H1 (cell line): ENCODE measurements at regions not wholly inside any gene's neighbourhood (a gene's known extent, or its start where the extent isn't known, plus 50 kb on each side); places are given as distances from the start of the nearest gene placed in this dataset.

Source experiments
- CTCF ChIA-PET: fragments of 300-600 bp; sonication (Branson Sonifier 250); formaldehyde crosslinking; loops from one replicate; lab custom pipeline; 2021; ENCODE audit not compliant: partially characterized antibody; lab: Charles Lee
- POLR2A ChIA-PET: fragments of 300-600 bp; sonication (Branson Sonifier 250); formaldehyde crosslinking; loops from one replicate; lab custom pipeline; 2021; ENCODE audit warnings: inconsistent platforms; ENCODE audit not compliant: partially characterized antibody; lab: Charles Lee
- DNase-seq, 2 experiments: peaks; one replicate each; pipeline versions ENCODE4 v3.0.0 to v3.0.0-alpha.2; 2010 to 2022; ENCODE audit warnings: low spot score in 2 of 2, low read depth in 1 of 2, mixed read lengths in 1 of 2
- FAIRE-seq: peaks from 2 replicates; lab custom pipeline; 2011; peaks lifted over from hg19 to GRCh38; lab: Jason Lieb, UNC
- H2AFZ ChIP-seq: 2 replicates; pipeline ENCODE4 v1.8.1; 2012; ENCODE audit warnings: low read length, inconsistent platforms
- H2AK5ac ChIP-seq: 2 replicates; pipeline ENCODE4 v1.6.1; 2013; ENCODE audit warnings: low read depth, low read length
- H2BK120ac ChIP-seq: replicated peaks from 2 replicates; pipeline ENCODE3; 2013; ENCODE audit warnings: low read depth, low read length, inconsistent platforms
- H2BK12ac ChIP-seq: 2 replicates; pipeline ENCODE4 v1.6.1; 2013; ENCODE audit warnings: low read depth, low read length
- H2BK15ac ChIP-seq: 2 replicates; pipeline ENCODE4 v1.6.1; 2013; ENCODE audit warnings: low read length
- H2BK20ac ChIP-seq: 2 replicates; pipeline ENCODE4 v1.6.1; 2013; ENCODE audit warnings: low read length
- H2BK5ac ChIP-seq: 2 replicates; pipeline ENCODE4 v1.6.1; 2013; ENCODE audit warnings: low read depth, low read length
- H3K14ac ChIP-seq: 2 replicates; pipeline ENCODE4 v1.6.1; 2013; ENCODE audit warnings: inconsistent platforms; ENCODE audit not compliant: insufficient read length
- H3K18ac ChIP-seq: 2 replicates; pipeline ENCODE4 v1.6.1; 2013; ENCODE audit warnings: low read length; ENCODE audit errors: extremely low read depth
- H3K23ac ChIP-seq: 2 replicates; pipeline ENCODE4 v1.6.1; 2013; ENCODE audit warnings: inconsistent platforms; ENCODE audit not compliant: insufficient read length
- H3K23me2 ChIP-seq: 2 replicates; pipeline ENCODE4 v1.6.1; 2013; ENCODE audit warnings: low read depth, low read length
- H3K27ac ChIP-seq: 2 replicates; pipeline ENCODE4 v1.6.1; 2011; ENCODE audit warnings: low read depth, low read length, inconsistent platforms
- H3K27me3 ChIP-seq, 4 experiments: replicated peaks in 1 of 4; 1 replicate in 1 of 4; 2 replicates in 3 of 4; pipeline versions ENCODE4 v1.6.1 to v1.8.1; 2011 to 2013; ENCODE audit warnings: low read length in 3 of 4, mild to moderate bottlenecking in 3 of 4, inconsistent platforms in 2 of 4, mixed read lengths in 2 of 4, moderate library complexity in 1 of 4; ENCODE audit not compliant: control insufficient read depth in 3 of 4, insufficient read depth in 3 of 4; ENCODE audit errors: extremely low read depth in 1 of 4
- H3K36me3 ChIP-seq, 4 experiments: 2 replicates each; pipeline versions ENCODE4 v1.6.1 to v1.8.1; 2011 to 2013; ENCODE audit warnings: mild to moderate bottlenecking in 4 of 4, low read length in 3 of 4, moderate library complexity in 2 of 4, control low read depth in 1 of 4, inconsistent platforms in 1 of 4; ENCODE audit not compliant: insufficient read depth in 4 of 4, control insufficient read depth in 2 of 4
- H3K4ac ChIP-seq: replicated peaks from 2 replicates; pipeline ENCODE3; 2013; ENCODE audit warnings: low read length, low read depth, mixed read lengths, inconsistent platforms; ENCODE audit not compliant: insufficient read length
- H3K4me1 ChIP-seq, 4 experiments: replicated peaks in 1 of 4; 1 replicate in 1 of 4; 2 replicates in 3 of 4; pipeline versions ENCODE4 v1.6.1 to v1.8.1; 2011 to 2013; ENCODE audit warnings: low read length in 3 of 4, inconsistent platforms in 2 of 4, mixed read lengths in 1 of 4; ENCODE audit not compliant: insufficient read depth in 4 of 4, control insufficient read depth in 3 of 4
- H3K4me2 ChIP-seq, 2 experiments: 2 replicates each; pipeline versions ENCODE4 v1.6.1 to v1.8.1; 2011 to 2013; ENCODE audit warnings: low read depth in 2 of 2, low read length in 2 of 2, control low read depth in 1 of 2, inconsistent platforms in 1 of 2, mild to moderate bottlenecking in 1 of 2; ENCODE audit not compliant: insufficient read depth in 1 of 2
- H3K4me3 ChIP-seq, 4 experiments: fragments of 200-600, 300-600 bp in 1 of 4; sonication (generic), shearing (Covaris generic), sonication (Bioruptor Twin) in 1 of 4; 2 replicates each; pipeline versions ENCODE4 v1.5.1 to v1.8.1; 2011 to 2016; ENCODE audit warnings: low read length in 4 of 4, low read depth in 3 of 4, control low read depth in 2 of 4, inconsistent platforms in 2 of 4, mild to moderate bottlenecking in 2 of 4, mixed read lengths in 1 of 4, moderate library complexity in 1 of 4; ENCODE audit not compliant: insufficient read depth in 2 of 4; ENCODE audit errors: extremely low read depth in 1 of 4
- H3K56ac ChIP-seq: replicated peaks from 2 replicates; pipeline ENCODE3; 2013; ENCODE audit warnings: low read depth, mild to moderate bottlenecking, mixed read lengths, low read length, inconsistent platforms; ENCODE audit not compliant: insufficient read length
- H3K79me1 ChIP-seq: 2 replicates; pipeline ENCODE4 v1.6.1; 2013; ENCODE audit warnings: low read depth, low read length, control low read depth
- H3K79me2 ChIP-seq, 2 experiments: 2 replicates each; pipeline versions ENCODE4 v1.6.1 to v1.8.1; 2012 to 2013; ENCODE audit warnings: low read length in 2 of 2, mild to moderate bottlenecking in 2 of 2, inconsistent platforms in 1 of 2; ENCODE audit not compliant: insufficient read depth in 2 of 2, control insufficient read depth in 1 of 2
- H3K9ac ChIP-seq, 4 experiments: replicated peaks in 1 of 4; 1 replicate in 1 of 4; 2 replicates in 3 of 4; pipeline versions ENCODE4 v1.6.1 to v1.8.1; 2011 to 2013; ENCODE audit warnings: low read depth in 3 of 4, low read length in 3 of 4, control low read depth in 2 of 4, mild to moderate bottlenecking in 2 of 4, moderate library complexity in 2 of 4, inconsistent platforms in 1 of 4; ENCODE audit errors: extremely low read depth in 1 of 4
- H3K9me3 ChIP-seq, 2 experiments: 2 replicates each; pipeline versions ENCODE4 v1.6.1 to v1.8.1; 2012 to 2013; ENCODE audit warnings: mild to moderate bottlenecking in 2 of 2, moderate library complexity in 2 of 2, control low read depth in 1 of 2, inconsistent platforms in 1 of 2, low read depth in 1 of 2, low read length in 1 of 2, mixed read lengths in 1 of 2; ENCODE audit not compliant: insufficient read depth in 2 of 2
- H4K20me1 ChIP-seq, 2 experiments: replicated peaks in 1 of 2; 2 replicates each; pipeline versions ENCODE3 to v1.8.1; 2011 to 2013; ENCODE audit warnings: inconsistent platforms in 2 of 2, low read length in 2 of 2, mild to moderate bottlenecking in 1 of 2; ENCODE audit not compliant: insufficient read depth in 2 of 2, control insufficient read depth in 1 of 2
- H4K5ac ChIP-seq: 2 replicates; pipeline ENCODE4 v1.6.1; 2013; ENCODE audit warnings: low read length, low read depth, mixed read lengths, inconsistent platforms; ENCODE audit not compliant: insufficient read length
- H4K8ac ChIP-seq: 2 replicates; pipeline ENCODE4 v1.8.0; 2013; ENCODE audit warnings: mild to moderate bottlenecking, moderate library complexity, low read length, inconsistent platforms; ENCODE audit not compliant: insufficient read depth; ENCODE audit errors: extremely low read depth
- H4K91ac ChIP-seq: replicated peaks from 2 replicates; pipeline ENCODE3; 2013; ENCODE audit warnings: low read length, mixed read lengths, inconsistent platforms; ENCODE audit not compliant: insufficient read length
- ATF3 ChIP-seq: IDR thresholded peaks from 2 replicates; pipeline ENCODE4 v1.6.1; 2011; ENCODE audit warnings: low read depth, mild to moderate bottlenecking, low read length; ENCODE audit not compliant: insufficient read depth
- BCL11A ChIP-seq, 2 experiments: IDR thresholded peaks; one replicate each; pipeline ENCODE4 v1.6.1; 2011; ENCODE audit warnings: low read depth in 2 of 2, low read length in 2 of 2, mild to moderate bottlenecking in 2 of 2
- CHD1 ChIP-seq: IDR thresholded peaks from 2 replicates; pipeline ENCODE4 v1.6.1; 2012; ENCODE audit warnings: low read depth, low read length, improper control_type of control experiment
- JUND ChIP-seq: IDR thresholded peaks from 2 replicates; pipeline ENCODE4 v1.6.1; 2011; ENCODE audit warnings: mild to moderate bottlenecking, improper control_type of control experiment, low read length
- KDM1A ChIP-seq: fragments of 200-600, 300-600 bp; sonication (generic); IDR thresholded peaks from 2 replicates; pipeline ENCODE4 v1.7.1; 2016; ENCODE audit warnings: mild to moderate bottlenecking, low read length, borderline replicate concordance
- SIRT6 ChIP-seq: IDR thresholded peaks from one replicate; pipeline ENCODE4 v1.7.1; 2012; ENCODE audit warnings: low read length, inconsistent platforms
- SIX5 ChIP-seq: IDR thresholded peaks from 2 replicates; pipeline ENCODE4 v1.6.1; 2011; ENCODE audit warnings: mild to moderate bottlenecking, low read depth, low read length
- SP1 ChIP-seq: IDR thresholded peaks from 2 replicates; pipeline ENCODE4 v1.6.1; 2011; ENCODE audit warnings: low read depth, low read length
- ZNF274 ChIP-seq: IDR thresholded peaks from 2 replicates; pipeline ENCODE4 v1.7.0; 2012; ENCODE audit warnings: low read length, borderline replicate concordance; ENCODE audit errors: extremely low read depth
- WGBS, 2 experiments: shearing (Covaris generic) in 1 of 2; methylation state at CpG; one replicate each; pipeline versions ENCODE4 v1.1.6 to v1.1.7; 2013 to 2015; ENCODE audit warnings: low lambda C conversion rate in 2 of 2, mixed read lengths in 2 of 2, inconsistent platforms in 1 of 2, low coverage in 1 of 2, missing lambda C conversion rate in 1 of 2; ENCODE audit not compliant: insufficient replicate concordance in 2 of 2, insufficient coverage in 1 of 2, insufficient read length in 1 of 2; ENCODE audit errors: extremely low coverage in 1 of 2, missing lambda C conversion rate in 1 of 2; 5-methylcytosine and 5-hydroxymethylcytosine counted together

- H4K91ac ChIP-seq = no peak overlapping the region
- no peak overlapping the region for H2BK12ac ChIP-seq
- no peak overlapping the region for H3K4ac ChIP-seq
- H2BK120ac ChIP-seq = no peak overlapping the region
- no peak overlapping the region for H3K14ac ChIP-seq
- no peak overlapping the region for H2AK5ac ChIP-seq
- POLR2A ChIA-PET = no interaction called here
- TF ChIP-seq ATF3 = no peak
- no peak for TF ChIP-seq BCL11A (IDR thresholded peaks at IDR 0.05; ENCODE audit: low read depth in 2 of 2, low read length in 2 of 2)
- no peak for TF ChIP-seq KDM1A
- TF ChIP-seq JUND = no peak
- TF ChIP-seq ZNF274 = no peak
- no peak for TF ChIP-seq SIX5
- TF ChIP-seq SP1 = no peak
- TF ChIP-seq CHD1 = no peak
- TF ChIP-seq SIRT6 = no peak
- TF ChIP-seq, all 59 proteins: peak for 0
- no peaks in the 10 kb centered on the region for H3K23me2 ChIP-seq
- H2BK15ac ChIP-seq = no peak overlapping the region
- H2AFZ ChIP-seq = no peak overlapping the region
- H3K56ac ChIP-seq = no peak overlapping the region
- no peak overlapping the region for H4K5ac ChIP-seq
- 72 to 100% methylated on average over 1 to 3 of the region's 3 CpGs for WGBS, 2 experiments
- no peak overlapping the region for H3K4me3 ChIP-seq
- no peaks in the 10 kb centered on the region for H3K79me1 ChIP-seq
- H3K9me3 ChIP-seq = no peaks in the 10 kb centered on the region
- no peaks in the 10 kb centered on the region for H3K36me3 ChIP-seq
- H2BK5ac ChIP-seq = no peak overlapping the region
- H3K9ac ChIP-seq = no peak overlapping the region
- H3K79me2 ChIP-seq = no peaks in the 10 kb centered on the region
- DNase-seq (no peak), FAIRE-seq (no peak)
- no peak overlapping the region for H3K23ac ChIP-seq
- no peaks in the 10 kb centered on the region for H3K27me3 ChIP-seq
- no peak overlapping the region for H3K27ac ChIP-seq
- no peak overlapping the region for H3K18ac ChIP-seq
- H3K4me1 ChIP-seq = no peaks in the 10 kb centered on the region
- no peaks in the 10 kb centered on the region for H4K20me1 ChIP-seq
- no peak overlapping the region for H4K8ac ChIP-seq
- CTCF ChIA-PET = no interaction called here
- no peak overlapping the region for H3K4me2 ChIP-seq
- no peak overlapping the region for H2BK20ac ChIP-seq
Observed at GRCh38 chr1:190837888-190838287, 360.2 kb upstream of the BRINP3 start.
